Sigmoid colon (tissue), 6 donors: ENCODE measurements at regions not wholly inside any gene's neighbourhood (a gene's known extent, or its start where the extent isn't known, plus 50 kb on each side); places are given as distances from the start of the nearest gene placed in this dataset.

Experiments
- DNase-seq: peaks from one replicate; pipeline ENCODE4 v3.0.0-alpha.2; 2019
- H3K27ac ChIP-seq, 4 donors: fragments of 200-600 bp; sonication (generic); one replicate each; pipeline ENCODE4 v1.5.1; 2016 to 2019; ENCODE audit warnings: mild to moderate bottlenecking in 1 of 4
- H3K27me3 ChIP-seq, 3 donors: fragments of 200-600 bp; sonication (generic); one replicate each; pipeline ENCODE4 v1.5.1; 2019; ENCODE audit warnings: mild to moderate bottlenecking in 1 of 3
- H3K36me3 ChIP-seq, 4 donors: fragments of 200-600 bp; sonication (generic); one replicate each; pipeline ENCODE4 v1.5.1; 2016 to 2019
- H3K4me1 ChIP-seq, 4 donors: fragments of 200-600 bp; sonication (generic); one replicate each; pipeline ENCODE4 v1.5.1; 2017 to 2019
- H3K4me3 ChIP-seq, 4 donors: fragments of 200-600 bp; sonication (generic); one replicate each; pipeline ENCODE4 v1.5.1; 2017 to 2019; ENCODE audit warnings: mild to moderate bottlenecking in 2 of 4, moderate library complexity in 1 of 4
- H3K9me3 ChIP-seq, 4 donors: fragments of 200-600 bp in 3 of 4; sonication (generic) in 3 of 4; one replicate each; pipeline versions ENCODE4 v1.5.1 to v1.6.1; 2013 to 2019
- CTCF ChIP-seq, 4 experiments: fragments of 450-650 bp in 3 of 4; fragments of 200-600 bp in 1 of 4; IDR thresholded peaks; one replicate each; pipeline ENCODE4 v1.5.1; 2016 to 2019; ENCODE audit warnings: antibody characterized with exemption in 4 of 4, mild to moderate bottlenecking in 3 of 4, moderate library complexity in 2 of 4
- EP300 ChIP-seq, 4 donors: sonication (generic); formaldehyde crosslinking; IDR thresholded peaks; one replicate each; pipeline ENCODE4 v1.6.1; 2017; ENCODE audit warnings: antibody characterized with exemption in 4 of 4
- POLR2A ChIP-seq, 2 donors: fragments of 450-650 bp; IDR thresholded peaks; one replicate each; pipeline ENCODE4 v1.6.1; 2016; ENCODE audit warnings: antibody characterized with exemption in 2 of 2, mild to moderate bottlenecking in 2 of 2, moderate library complexity in 2 of 2
- POLR2AphosphoS5 ChIP-seq, 4 donors: sonication (generic); formaldehyde crosslinking; IDR thresholded peaks; one replicate each; pipeline ENCODE4 v1.6.1; 2017; ENCODE audit warnings: antibody characterized with exemption in 4 of 4
- WGBS, 2 donors: extraction: QIAGEN DNeasy Blood & Tissue Kit; methylation state at CpG; one replicate each; pipeline ENCODE4 v1.1.7; 2013; 5-methylcytosine and 5-hydroxymethylcytosine counted together
- intact Hi-C: fragments of 100-400 bp; cut with DNase I; formaldehyde crosslinking; loops from one replicate; pipeline ENCODE4 v1.15.1; 2023
- donor health status: healthy with polysubstance abuse.
- donor health status: healthy.

GRCh38 chr4:163966612-163967011 is 472.1 kb downstream of the TMA16 start:
- Histone ChIP-seq H3K4me1 (no peaks in the 10 kb centered on the region), H3K27ac (no peak overlapping the region), H3K36me3 (no peaks in the 10 kb centered on the region), H3K4me3 (no peak overlapping the region), H3K9me3 (no peaks in the 10 kb centered on the region), H3K27me3 (no peaks in the 10 kb centered on the region)
- WGBS, 2 donors: 12 to 17% methylated on average over 3 of the region's 3 CpGs
- no peak for TF ChIP-seq EP300 (IDR thresholded peaks at IDR 0.05)
- no peak for TF ChIP-seq CTCF (IDR thresholded peaks at IDR 0.05)
- no peak for TF ChIP-seq POLR2AphosphoS5 (IDR thresholded peaks at IDR 0.05)
- no peak for TF ChIP-seq POLR2A (IDR thresholded peaks at IDR 0.05)
- intact Hi-C loops: no loop called here
- DNase-seq: no peak

- Histone ChIP-seq H3K27ac (no peak overlapping the region), H3K4me3 (no peak overlapping the region), H3K36me3 (no peaks in the 10 kb centered on the region), H3K4me1 (no peaks in the 10 kb centered on the region), H3K27me3 (no peaks in the 10 kb centered on the region), H3K9me3 (no peaks in the 10 kb centered on the region)
- DNase-seq: no peak
- intact Hi-C loops: no loop called here
- TF ChIP-seq POLR2A (IDR thresholded peaks at IDR 0.05): no peak
- TF ChIP-seq EP300 (IDR thresholded peaks at IDR 0.05): no peak
- TF ChIP-seq CTCF (IDR thresholded peaks at IDR 0.05): no peak
- TF ChIP-seq POLR2AphosphoS5 (IDR thresholded peaks at IDR 0.05): no peak
- 61 to 71% methylated on average over 5 of the region's 5 CpGs for WGBS, 2 donors
Measured at GRCh38 chr4:163967263-163967662, 472.8 kb downstream of the TMA16 start.

DNA sequence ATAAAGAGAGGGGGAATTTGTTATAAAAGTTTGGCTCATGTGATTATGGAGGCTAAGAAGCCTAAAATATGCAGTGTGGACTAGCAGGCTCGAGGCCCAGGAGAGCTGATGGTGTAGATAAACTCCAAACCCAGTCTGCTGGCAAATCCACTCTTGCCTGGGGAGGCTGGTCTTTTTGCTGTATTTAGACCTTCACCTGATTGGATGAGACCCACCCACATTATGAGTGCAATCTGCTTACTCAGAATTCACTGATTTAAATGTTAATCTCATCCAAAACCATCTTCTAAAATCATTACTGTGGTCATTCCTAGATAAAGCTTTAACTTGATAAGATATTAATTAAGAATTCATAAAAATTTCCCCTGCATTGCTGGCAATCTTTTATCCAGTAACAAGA is 473.2 kb downstream of the TMA16 start:
- Histone ChIP-seq H3K9me3 (no peaks in the 10 kb centered on the region), H3K27ac (no peak overlapping the region), H3K4me1 (no peaks in the 10 kb centered on the region), H3K27me3 (no peaks in the 10 kb centered on the region), H3K36me3 (no peaks in the 10 kb centered on the region), H3K4me3 (no peak overlapping the region)
- intact Hi-C loops: no loop called here
- no peak for DNase-seq
- 9 to 55% methylated on average over 1 of the region's 1 CpG for WGBS, 2 donors
- TF ChIP-seq POLR2A (IDR thresholded peaks at IDR 0.05): no peak
- TF ChIP-seq POLR2AphosphoS5 (IDR thresholded peaks at IDR 0.05): no peak
- no peak for TF ChIP-seq CTCF (IDR thresholded peaks at IDR 0.05)
- TF ChIP-seq EP300 (IDR thresholded peaks at IDR 0.05): no peak

DNA sequence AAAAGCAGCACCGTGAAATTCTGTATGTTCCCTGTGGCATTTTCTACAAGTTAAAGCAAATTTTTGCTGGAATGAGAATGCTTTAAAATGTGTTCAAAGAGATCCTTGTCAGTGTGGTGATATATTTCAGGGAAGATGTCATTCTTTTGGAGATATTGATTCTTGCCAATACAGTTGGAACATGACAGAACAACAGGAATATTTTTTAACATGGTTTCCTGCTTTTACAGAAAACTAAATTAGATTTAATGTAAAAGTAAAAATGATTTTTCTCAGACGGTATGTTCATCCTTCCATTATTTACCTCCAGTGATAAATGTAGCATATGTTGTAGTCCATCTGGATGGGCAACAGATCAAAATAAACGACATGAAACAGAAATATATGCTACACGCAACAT is 474.8 kb downstream of the TMA16 start:
- 77 to 80% methylated on average over 4 of the region's 4 CpGs for WGBS, 2 donors
- no peak overlapping the region for H3K27ac ChIP-seq
- no peaks in the 10 kb centered on the region for H3K9me3 ChIP-seq
- no peak overlapping the region for H3K4me3 ChIP-seq
- intact Hi-C loops: no loop called here
- no peak for DNase-seq
- TF ChIP-seq CTCF (IDR thresholded peaks at IDR 0.05): no peak
- TF ChIP-seq EP300 (IDR thresholded peaks at IDR 0.05): no peak
- no peak for TF ChIP-seq POLR2A (IDR thresholded peaks at IDR 0.05)
- no peak for TF ChIP-seq POLR2AphosphoS5 (IDR thresholded peaks at IDR 0.05)
- no peaks in the 10 kb centered on the region for H3K4me1 ChIP-seq
- H3K36me3 ChIP-seq: no peaks in the 10 kb centered on the region
- no peaks in the 10 kb centered on the region for H3K27me3 ChIP-seq

DNA sequence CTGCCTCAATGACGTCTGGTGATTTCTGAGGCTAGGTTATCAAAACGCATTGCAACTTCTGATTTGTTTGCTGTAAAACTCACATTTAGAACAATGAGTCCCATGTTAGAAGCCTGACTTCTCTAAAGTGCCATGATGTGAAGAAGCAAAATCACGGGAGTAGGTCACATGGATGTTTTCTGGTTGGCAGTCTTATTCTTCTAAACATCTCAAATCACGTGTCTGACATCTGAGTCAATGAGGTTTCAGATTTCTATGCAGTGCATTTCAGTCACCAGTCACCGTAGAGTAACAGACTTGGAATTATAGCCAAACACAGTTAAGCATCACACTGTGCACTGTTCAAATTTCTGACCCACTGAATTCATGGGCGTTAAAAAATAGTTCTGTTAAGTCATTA is 482.1 kb downstream of the TMA16 start:
- DNase-seq: no peak
- WGBS, 2 donors: 80 to 88% methylated on average over 6 of the region's 6 CpGs
- no peaks in the 10 kb centered on the region for H3K36me3 ChIP-seq
- no peaks in the 10 kb centered on the region for H3K4me1 ChIP-seq
- no peaks in the 10 kb centered on the region for H3K27me3 ChIP-seq
- intact Hi-C loops: no loop called here
- no peaks in the 10 kb centered on the region for H3K9me3 ChIP-seq
- H3K4me3 ChIP-seq: no peak overlapping the region
- no peak for TF ChIP-seq CTCF (IDR thresholded peaks at IDR 0.05)
- no peak for TF ChIP-seq EP300 (IDR thresholded peaks at IDR 0.05)
- TF ChIP-seq POLR2A (IDR thresholded peaks at IDR 0.05): no peak
- TF ChIP-seq POLR2AphosphoS5 (IDR thresholded peaks at IDR 0.05): no peak
- no peak overlapping the region for H3K27ac ChIP-seq
